Suppressor macrophage treated with lipopolysaccharide for 4 hours (primary cell): ENCODE measurements at regions not wholly inside any gene's neighbourhood (a gene's known extent, or its start where the extent isn't known, plus 50 kb on each side); places are given as distances from the start of the nearest gene placed in this dataset.
"Not testable (repeated sequence)": the region's sequence is repeated elsewhere in the genome, so short reads cannot be mapped to it uniquely, and the experiment has no call there.

Experiments
- DNase-seq: peaks from one replicate; pipeline ENCODE4 v3.0.0-alpha.2; 2020

DNA sequence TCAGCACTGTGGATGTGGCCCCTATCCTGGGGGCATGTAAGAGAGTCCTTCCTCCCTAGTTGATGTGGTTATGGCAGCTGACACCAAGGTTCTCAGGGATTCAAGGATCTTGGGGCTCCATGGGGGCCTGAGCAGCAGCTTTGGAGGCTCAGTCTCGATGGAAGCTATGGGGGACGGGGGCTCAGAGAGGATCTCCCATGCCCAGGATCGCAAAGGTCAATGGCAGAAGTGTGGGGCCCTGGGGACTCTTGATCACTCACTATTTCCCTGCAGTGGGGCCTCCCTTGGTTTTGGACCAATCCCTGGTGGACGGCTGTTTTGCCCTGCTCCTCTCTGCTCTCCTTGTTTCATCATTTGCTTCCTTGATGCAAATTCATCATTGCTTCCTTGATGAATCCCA lies 885.9 kb downstream of the CDH8 start:
- DNase-seq = no peak

DNA sequence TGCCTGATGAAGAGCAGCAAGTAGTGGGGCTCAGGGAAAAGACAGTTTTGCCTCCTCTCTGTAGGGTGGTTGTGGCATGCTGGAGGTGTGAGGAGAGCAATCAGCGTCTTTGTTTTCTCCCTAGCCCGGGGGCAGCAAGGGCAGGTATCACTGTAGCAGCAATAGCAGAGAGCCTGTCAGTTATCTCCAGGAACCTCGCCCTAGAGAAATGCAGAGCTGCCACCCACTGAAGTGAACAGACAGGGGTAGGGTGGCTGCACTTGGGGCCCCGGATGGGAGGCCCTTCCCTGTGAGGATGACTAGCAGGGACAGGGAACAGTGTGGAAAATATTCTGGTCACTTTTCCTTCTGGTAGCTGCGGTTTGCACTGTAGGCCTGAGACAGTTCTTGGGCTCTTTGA lies 886.5 kb downstream of the CDH8 start:
- DNase-seq = no peak

DNA sequence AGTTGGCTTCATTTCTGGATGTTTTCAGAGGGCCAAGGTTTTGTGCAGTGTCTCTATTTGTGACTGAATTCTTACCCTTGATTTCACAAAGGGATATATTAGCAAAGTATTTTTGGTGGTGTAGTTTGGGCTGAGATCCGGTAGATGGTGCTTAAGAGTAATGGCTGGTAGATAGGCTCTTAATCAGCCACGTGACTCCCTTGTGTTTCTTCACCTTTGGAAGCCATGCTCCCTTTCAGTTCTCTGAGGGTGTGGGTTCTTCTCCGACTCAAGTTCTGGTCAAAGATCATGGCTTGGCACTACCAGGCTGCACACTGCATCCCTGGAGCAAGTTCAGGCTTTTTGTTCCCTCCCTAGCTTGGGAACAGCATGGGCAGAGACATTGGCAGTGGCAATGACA lies 887.3 kb downstream of the CDH8 start:
- DNase-seq = no peak

DNA sequence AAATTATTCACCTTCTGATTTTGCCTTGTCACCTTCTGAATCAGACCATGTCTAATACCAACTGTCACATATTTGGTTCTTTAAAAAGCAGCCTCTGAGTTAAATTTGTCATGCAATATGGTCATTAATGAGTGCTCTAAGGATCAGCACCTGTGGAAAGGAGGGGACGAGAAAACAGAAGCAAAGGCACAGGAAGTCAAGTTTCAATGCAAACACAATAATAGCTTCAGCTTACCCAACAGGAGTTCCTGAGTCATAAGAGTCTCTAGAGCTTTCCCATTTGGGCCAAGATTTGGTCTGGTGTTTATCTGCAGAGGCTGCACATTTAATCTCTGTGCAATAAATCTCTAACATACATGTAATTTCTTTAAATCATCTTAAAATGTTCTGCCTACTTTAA lies 889.8 kb downstream of the CDH8 start:
- no peak for DNase-seq

DNA sequence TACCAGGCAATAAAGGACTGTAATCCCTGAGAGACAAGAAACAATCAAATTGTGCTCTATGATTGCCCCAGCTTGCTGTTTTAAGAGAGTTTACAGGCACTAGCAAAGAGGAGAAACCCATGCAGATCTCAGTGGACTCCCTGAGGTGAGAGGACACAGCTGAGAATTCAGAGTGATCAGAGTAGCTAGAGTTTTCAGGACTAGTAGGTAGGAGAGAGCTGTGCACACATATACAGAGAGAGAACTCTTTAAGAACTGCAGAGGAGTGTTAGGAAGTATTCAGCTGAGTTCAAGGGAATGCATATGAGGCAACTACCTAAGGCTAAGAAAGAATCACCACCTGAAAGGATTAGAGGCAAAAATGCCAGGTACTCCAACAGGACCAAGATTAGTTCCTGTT lies 904.8 kb downstream of the CDH8 start:
- no peak for DNase-seq

GRCh38 chr16:61128545-61129323 lies 907.5 kb downstream of the CDH8 start:
- DNase-seq = no peak

- no peak for DNase-seq
These were observed 930.7 kb downstream of the CDH8 start for GRCh38 chr16:61105544-61105943.

GRCh38 chr16:61098505-61098904 lies 937.7 kb downstream of the CDH8 start:
- DNase-seq = no peak

DNA sequence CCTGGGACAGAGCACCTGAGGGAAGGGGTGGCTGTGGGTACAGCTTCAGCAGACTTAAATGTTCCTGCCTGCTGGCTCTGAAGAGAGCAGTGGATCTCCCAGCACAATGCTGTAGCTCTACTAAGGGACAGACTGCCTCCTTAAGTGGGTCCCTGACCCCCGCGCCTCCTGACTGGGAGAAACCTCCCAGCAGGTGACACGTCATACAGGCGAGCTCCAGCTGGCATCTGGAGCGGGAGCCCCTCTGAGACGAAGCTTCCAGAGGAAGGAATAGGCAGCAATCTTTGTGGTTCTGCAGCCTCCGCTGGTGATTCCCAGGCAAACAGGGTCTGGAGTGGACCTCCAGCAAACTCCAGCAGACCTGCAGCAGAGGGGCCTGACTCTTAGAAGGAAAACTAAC lies 944.9 kb downstream of the CDH8 start:
- DNase-seq = not testable (repeated sequence)

- DNase-seq = no peak
These were observed 952.5 kb downstream of the CDH8 start for GRCh38 chr16:61083711-61084110.

- DNase-seq = no peak
These were observed 961.9 kb downstream of the CDH8 start for GRCh38 chr16:61074324-61074723.

DNA sequence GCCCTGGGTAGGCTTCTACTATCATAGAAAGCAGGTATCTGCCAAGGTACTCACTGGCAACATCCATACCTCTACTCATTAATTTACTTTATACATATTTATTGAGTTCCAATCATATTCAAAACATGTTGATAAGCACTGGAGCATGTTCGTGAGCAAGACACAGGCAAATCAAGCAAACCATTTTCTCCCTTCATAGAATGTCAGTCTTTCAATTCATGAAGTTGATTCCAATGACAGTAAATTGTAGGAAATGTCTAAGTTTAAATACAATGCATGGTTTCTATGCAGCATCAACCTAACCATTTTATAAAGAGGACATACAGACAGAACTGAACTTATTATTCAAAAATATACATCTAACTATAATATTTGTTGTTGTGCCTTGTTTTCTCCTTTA lies 978.6 kb downstream of the CDH8 start:
- no peak for DNase-seq

DNA sequence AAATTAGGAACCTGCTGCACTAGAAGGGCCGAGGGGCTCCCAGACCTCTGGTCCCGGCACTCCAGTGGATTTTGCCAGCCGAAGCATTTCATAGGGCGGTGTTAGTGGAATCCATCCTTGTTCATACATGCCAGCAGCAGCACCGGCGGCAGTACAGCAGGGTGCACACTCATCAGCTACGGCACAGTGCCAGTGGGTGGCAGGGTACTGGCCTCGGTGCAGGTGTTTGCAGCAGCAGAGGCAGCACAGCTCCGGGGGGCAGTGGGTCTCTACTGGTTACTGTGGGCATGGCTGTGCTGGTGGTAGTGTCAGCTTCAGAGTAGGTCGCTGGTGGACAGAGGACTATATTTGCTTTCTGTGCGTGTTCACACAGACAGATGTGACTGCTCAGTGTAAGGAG lies 985.7 kb downstream of the CDH8 start:
- DNase-seq = no peak

DNA sequence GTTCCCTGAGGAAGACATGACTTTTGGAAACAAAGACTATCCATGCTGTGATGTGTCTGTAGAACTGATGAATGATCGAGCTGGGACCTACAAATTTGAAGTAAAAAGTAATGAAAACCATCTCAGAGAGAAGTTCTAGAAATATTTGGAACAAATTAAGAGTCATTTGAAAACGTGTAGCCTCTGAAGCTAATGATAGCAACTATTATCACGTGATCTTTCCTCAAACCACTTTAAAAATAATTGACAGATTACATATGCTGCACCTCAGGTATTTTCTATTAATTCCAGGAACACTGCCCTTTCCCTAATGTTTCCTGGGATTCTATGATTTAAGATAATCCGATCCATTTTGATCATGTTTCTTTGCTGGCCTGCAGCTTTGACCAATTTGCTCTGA lies 990.3 kb downstream of the CDH8 start:
- DNase-seq = no peak

- no peak for DNase-seq
These were observed 993.5 kb downstream of the CDH8 start for GRCh38 chr16:61042737-61043136.

DNA sequence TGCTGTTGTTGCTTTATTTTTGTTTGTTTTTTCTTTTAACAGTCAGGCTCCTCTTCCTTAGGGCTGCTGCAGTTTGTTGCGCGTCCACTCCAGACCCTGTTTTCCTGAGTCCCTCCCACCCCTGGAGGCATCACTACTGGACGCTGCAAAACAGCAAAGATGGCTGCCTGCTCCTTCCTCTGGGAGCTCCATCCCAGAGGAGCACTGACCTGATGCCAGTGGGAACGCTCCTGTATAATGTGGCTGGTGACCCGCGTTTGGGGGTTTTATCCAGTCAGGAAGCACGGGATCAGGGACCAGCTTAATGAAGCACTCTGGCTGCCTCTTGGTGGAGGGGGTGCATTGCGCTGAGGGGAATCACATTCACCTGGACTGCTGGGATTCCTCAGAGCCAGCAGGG lies 1005.6 kb downstream of the CDH8 start:
- no peak for DNase-seq

- DNase-seq = no peak
These were observed 1011.9 kb downstream of the CDH8 start for GRCh38 chr16:61024180-61024900.

DNA sequence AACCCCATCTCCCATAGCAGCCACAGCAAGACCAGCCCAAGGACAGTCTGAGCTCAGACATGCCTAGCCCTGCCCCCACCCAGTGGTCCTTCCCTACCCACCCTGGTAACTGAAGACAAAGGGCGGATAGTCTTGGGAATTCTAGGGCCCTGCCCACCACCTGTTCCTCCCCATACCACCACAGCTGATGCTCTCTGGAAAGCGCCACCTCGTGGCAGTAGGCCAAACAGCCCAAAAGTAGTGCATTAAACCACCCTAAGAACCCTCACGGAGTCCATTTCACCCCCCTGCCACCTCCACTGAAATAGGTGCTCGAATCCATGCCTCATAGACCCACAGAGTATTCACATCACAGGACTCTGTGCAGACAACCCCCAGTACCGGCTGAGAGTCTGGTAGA lies 1021.4 kb downstream of the CDH8 start:
- DNase-seq = no peak

- no peak for DNase-seq
These were observed 1028.5 kb downstream of the CDH8 start for GRCh38 chr16:61007694-61008093.

DNA sequence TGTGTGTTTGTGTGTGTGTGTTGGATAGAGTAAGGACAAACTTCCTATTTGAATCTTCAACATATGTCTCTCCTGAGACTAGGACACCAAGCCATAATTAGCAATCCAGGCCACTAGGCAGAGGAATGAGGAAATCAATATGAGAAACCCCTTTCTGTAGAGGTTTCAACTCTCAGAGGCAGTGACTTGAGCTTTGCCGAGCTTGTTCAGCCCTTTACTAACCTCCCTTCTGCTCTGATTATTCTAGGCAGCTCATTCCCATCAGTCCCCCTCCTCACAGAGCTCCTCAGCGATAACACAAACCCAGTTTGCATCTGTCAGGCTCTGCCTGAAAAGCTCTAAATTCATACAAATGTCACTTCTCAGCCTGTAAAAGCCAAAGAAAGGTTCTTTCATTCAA lies 1030.3 kb downstream of the CDH8 start:
- no peak for DNase-seq

DNA sequence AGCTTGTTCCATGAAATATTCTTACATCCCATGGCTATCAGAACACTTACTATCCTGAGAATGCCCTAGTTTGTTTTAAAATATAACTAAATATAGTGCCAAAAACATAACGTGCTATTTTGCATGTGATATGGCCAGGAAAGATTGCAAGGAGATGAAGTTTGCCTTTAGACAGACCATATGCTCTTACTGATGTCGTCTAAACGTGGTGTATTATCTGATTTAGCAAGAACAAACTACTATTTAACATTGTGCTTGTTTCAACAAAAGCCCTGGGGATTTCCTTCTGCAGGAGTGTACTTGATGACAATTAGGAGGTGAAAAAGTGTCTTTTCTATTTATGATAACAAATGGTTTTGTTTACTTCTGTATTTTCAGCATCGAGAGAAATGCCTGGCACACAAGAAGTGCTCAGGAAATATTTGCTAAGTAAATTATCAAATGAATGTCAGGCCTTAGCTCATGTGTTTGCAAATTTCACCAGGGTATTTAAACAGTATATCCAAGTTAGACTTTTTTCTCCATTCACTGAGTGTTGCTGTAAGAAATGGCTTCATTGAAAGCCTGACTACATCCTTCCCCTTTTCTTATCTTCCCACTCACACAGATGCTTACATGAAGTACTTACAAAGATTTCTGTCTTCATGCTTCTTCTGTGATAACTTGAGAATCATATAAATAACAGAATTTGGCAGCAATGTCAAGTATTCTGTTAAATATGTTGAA lies 1033.6 kb downstream of the CDH8 start:
- no peak for DNase-seq

DNA sequence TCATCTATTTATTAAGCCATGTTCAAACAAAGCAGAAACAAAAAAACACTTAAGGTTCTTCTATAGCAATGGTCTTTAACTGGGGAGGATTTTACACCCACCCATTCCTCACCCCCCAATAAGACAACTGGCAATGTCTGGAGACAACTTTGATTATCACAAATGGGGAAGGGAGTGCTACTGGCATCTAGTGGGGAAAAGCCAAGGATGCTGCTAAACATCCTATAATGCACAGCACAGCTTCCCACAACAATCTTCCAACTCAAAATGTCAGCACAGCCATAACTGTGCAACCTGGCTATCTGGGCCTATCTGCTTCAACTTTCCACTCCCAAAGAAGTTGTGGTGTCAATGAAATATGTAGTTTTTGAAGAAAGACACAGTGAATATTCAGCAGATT lies 1044.4 kb downstream of the CDH8 start:
- no peak for DNase-seq

DNA sequence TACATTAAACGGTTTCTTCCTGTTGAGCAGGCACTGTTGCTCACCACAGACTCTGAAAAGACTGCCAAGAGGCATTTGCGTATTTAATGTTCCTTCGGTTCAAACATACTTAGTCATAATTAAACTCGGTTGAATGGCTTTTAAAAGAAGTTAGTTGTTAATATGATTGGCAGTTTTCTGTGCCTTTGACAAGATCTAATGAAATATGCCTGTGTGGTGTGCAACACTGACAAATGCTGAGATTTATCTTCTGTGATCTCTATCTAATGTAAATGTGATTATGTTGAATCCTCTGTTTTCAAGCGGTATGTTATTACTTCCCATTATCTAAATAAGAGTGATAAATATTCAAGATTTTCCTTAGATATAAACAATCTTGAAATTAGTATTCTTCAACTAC lies 1046.6 kb downstream of the CDH8 start:
- no peak for DNase-seq

DNA sequence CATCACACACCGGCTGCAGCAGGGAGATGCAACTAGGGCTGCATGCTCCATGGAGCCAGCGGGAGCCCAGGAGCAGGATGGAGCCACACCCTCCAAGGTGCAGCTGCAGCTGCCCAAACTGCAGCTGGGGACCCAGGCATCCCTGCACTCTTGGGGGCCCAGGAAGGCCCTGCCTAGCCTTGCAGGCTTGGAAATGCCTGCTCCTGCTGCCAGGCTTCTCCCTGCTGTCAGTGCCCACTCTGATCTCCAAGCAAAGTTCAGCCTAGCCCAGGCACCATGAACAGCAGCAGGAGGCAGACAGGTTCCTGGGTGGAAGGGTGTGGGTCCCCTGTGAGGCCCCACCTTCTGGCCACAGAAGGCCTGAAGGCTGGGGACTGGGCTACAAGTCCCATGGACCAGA lies 1057.1 kb downstream of the CDH8 start:
- no peak for DNase-seq
